Hematopoietic multipotent progenitor cell (in vitro differentiated cells): ENCODE measurements at regions not wholly inside any gene's neighbourhood (a gene's known extent, or its start where the extent isn't known, plus 50 kb on each side); places are given as distances from the start of the nearest gene placed in this dataset.
"Not testable (repeated sequence)": the region's sequence is repeated elsewhere in the genome, so short reads cannot be mapped to it uniquely, and the experiment has no call there.

Source experiments
- DNase-seq, 3 donors: peaks; one replicate each; pipeline ENCODE4 v3.0.0-alpha.2; 2011 to 2015; ENCODE audit warnings: low read depth in 2 of 3, low spot score in 2 of 3

GRCh38 chr2:198545411-198545810 lies 741.0 kb downstream of the PLCL1 start:
- no peak for DNase-seq

GRCh38 chr2:198544461-198544860 lies 740.1 kb downstream of the PLCL1 start:
- no peak for DNase-seq

GRCh38 chr2:198534756-198535155 lies 730.4 kb downstream of the PLCL1 start:
- DNase-seq, result no peak

GRCh38 chr2:198525211-198525969 lies 721.0 kb downstream of the PLCL1 start:
- DNase-seq, result no peak

GRCh38 chr2:198523710-198524109 lies 719.3 kb downstream of the PLCL1 start:
- no peak for DNase-seq

GRCh38 chr2:198518935-198519334 lies 714.5 kb downstream of the PLCL1 start:
- no peak for DNase-seq

- DNase-seq, result no peak
Observed at GRCh38 chr2:198517976-198518375, 713.6 kb downstream of the PLCL1 start.

GRCh38 chr2:198508610-198509009 lies 704.2 kb downstream of the PLCL1 start:
- DNase-seq, result not testable (repeated sequence)

GRCh38 chr2:198499539-198499938 lies 695.1 kb downstream of the PLCL1 start:
- DNase-seq, result no peak

GRCh38 chr2:198498516-198498915 lies 694.1 kb downstream of the PLCL1 start:
- DNase-seq, result no peak

GRCh38 chr2:198498048-198498447 lies 693.7 kb downstream of the PLCL1 start:
- DNase-seq, result no peak

- DNase-seq, result no peak
Observed at GRCh38 chr2:198494931-198495330, 690.5 kb downstream of the PLCL1 start.

GRCh38 chr2:198490748-198491147 lies 686.4 kb downstream of the PLCL1 start:
- no peak for DNase-seq

GRCh38 chr2:198488964-198489363 lies 684.6 kb downstream of the PLCL1 start:
- DNase-seq, result no peak

GRCh38 chr2:198483051-198483450 lies 678.7 kb downstream of the PLCL1 start:
- no peak for DNase-seq

- DNase-seq, result no peak
Observed at GRCh38 chr2:198479065-198479464, 674.7 kb downstream of the PLCL1 start.

GRCh38 chr2:198478361-198478760 lies 674.0 kb downstream of the PLCL1 start:
- DNase-seq, result no peak

- DNase-seq, result no peak
Observed at GRCh38 chr2:198476007-198476406, 671.6 kb downstream of the PLCL1 start.

- DNase-seq, result no peak
Observed at GRCh38 chr2:198471291-198471690, 666.9 kb downstream of the PLCL1 start.

- DNase-seq, result no peak
Observed at GRCh38 chr2:198468136-198468535, 663.7 kb downstream of the PLCL1 start.

- DNase-seq, result no peak
Observed at GRCh38 chr2:198465970-198466369, 661.6 kb downstream of the PLCL1 start.

GRCh38 chr2:198456418-198456817 lies 652.0 kb downstream of the PLCL1 start:
- DNase-seq, result no peak

- DNase-seq, result no peak
Observed at GRCh38 chr2:198453866-198454265, 649.5 kb downstream of the PLCL1 start.
